Epithelial cell of esophagus (primary cell): ENCODE measurements at regions not wholly inside any gene's neighbourhood (a gene's known extent, or its start where the extent isn't known, plus 50 kb on each side); places are given as distances from the start of the nearest gene placed in this dataset.
A peak's percentile ranks its signal among the peaks of the same experiment; 100 is the strongest.

Experiments
- DNase-seq: peaks from one replicate; pipeline ENCODE4 v3.0.0; 2010; ENCODE audit warnings: low read depth
- H3K4me3 ChIP-seq: 2 replicates; pipeline ENCODE4 v1.5.1; 2011; ENCODE audit warnings: mild to moderate bottlenecking, low read length, control low read depth
- CTCF ChIP-seq: IDR thresholded peaks from 2 replicates; pipeline ENCODE4 v1.5.1; 2011; ENCODE audit warnings: low read depth, mild to moderate bottlenecking, low read length, control low read depth, inconsistent platforms; ENCODE audit not compliant: insufficient read depth; ENCODE audit errors: missing control alignments

DNA sequence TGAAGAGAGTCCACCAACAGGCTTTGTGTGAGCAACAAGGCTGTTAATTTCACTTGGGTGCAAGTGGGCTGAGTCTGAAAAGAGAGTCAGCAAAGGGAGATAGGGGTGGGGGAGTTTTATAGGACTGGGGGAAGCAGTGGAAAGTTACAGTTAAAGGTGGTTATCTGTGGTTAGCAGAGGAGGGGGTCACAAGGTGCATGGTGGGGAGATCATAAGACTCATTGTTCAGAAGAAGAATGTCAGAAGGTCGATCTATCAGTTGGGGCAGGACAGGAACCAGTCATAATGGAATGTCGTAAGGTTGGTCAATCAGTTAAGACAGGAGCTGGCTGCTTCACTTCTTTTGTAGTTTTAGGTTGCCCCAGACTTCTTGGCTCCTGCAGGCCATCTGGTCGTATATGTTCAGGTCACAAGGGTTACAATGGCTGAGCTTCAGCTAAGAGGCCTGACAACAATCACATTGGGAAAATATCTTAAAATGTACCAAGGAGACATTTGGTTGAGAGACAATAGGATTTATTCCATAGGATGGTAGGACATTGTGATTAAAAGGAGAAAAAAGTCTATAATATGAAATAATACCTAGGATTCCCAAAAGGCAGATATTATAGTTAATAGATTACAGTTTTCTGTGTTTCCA lies 356.4 kb downstream of the ANKRD7 start:
- no peak for DNase-seq
- H3K4me3 ChIP-seq = no peak overlapping the region
- TF ChIP-seq CTCF = no peak

DNA sequence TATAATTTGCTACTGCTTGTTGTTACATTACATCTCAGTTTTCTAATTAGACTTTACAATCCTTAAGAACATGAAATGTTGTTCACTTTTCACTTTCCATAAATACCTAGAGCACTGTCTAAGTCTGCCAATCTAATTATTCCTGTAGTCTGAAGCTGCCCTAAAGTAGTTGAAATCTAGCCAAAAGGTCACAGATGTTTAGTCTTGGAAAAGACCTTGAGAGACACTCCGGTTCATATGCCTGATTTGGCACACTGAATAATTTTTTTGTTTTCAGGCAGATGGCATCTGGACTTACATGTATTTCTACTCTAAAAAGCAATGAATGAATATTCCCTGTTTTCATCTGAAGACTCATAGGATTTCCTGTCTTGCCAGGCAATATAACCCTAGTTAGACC lies 359.1 kb downstream of the ANKRD7 start:
- no peak overlapping the region for H3K4me3 ChIP-seq
- TF ChIP-seq CTCF = no peak

GRCh38 chr7:118586248-118586647 lies 361.7 kb downstream of the ANKRD7 start:
- no peak overlapping the region for H3K4me3 ChIP-seq
- no peak for TF ChIP-seq CTCF
- no peak for DNase-seq

More for the DNA sequence above, 359.1 kb downstream of the ANKRD7 start:
- DNase-seq = no peak

DNA sequence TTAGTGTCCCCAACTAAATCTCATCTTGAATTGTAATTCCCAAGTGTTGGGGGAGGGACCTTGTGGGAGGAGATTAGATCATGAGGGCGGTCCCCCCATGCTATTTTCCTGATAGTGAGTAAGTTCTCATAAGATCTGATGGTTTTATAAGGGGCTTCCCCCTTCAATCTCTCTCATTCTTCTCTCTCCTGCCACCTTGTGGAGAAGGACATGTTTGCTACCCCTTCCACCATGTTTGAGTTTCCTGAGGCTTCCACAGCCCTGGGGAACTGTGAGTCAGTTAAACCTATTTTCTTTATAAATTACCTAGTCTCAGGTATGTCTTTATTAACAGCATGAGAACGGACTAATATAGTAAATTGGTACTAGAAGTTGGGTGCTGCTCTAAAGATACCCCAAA lies 365.6 kb downstream of the ANKRD7 start:
- peak; percentile 57 for TF ChIP-seq CTCF
- peak; percentile 41 for DNase-seq
- no peak overlapping the region for H3K4me3 ChIP-seq

- H3K4me3 ChIP-seq = no peak overlapping the region
- no peak for DNase-seq
- TF ChIP-seq CTCF = no peak
Measured at GRCh38 chr7:118602090-118602489, 377.6 kb downstream of the ANKRD7 start.

DNA sequence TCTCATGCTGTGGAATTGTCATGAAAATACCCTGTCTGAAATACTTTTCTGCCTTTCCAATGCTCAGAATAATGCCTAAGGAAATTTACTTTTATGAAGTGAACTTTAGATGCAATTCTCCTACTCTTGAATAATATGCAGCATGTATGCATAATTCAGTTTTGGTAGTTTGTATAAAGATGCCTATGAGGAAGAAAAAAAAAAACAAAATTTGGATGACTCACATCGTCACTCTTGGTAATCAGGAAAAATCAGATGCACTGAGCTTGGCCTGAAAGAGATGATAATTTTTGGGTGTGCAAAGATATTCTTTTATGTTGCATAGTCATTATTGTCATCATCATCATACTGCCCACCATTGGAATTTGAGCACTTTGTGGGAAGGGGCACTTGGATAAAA lies 382.1 kb downstream of the ANKRD7 start:
- H3K4me3 ChIP-seq = no peak overlapping the region
- TF ChIP-seq CTCF = no peak
- DNase-seq = no peak

GRCh38 chr7:118609207-118609606 lies 384.7 kb downstream of the ANKRD7 start:
- DNase-seq = no peak
- TF ChIP-seq CTCF = no peak
- H3K4me3 ChIP-seq = no peak overlapping the region
